Thoracic aorta (tissue), 2 donors: ENCODE measurements at regions not wholly inside any gene's neighbourhood (a gene's known extent, or its start where the extent isn't known, plus 50 kb on each side); places are given as distances from the start of the nearest gene placed in this dataset.

Experiments used
- ATAC-seq: fragments of 150-250 bp; one replicate; pipeline ENCODE4 v1.8.0; 2017; ENCODE audit warnings: low read depth; ENCODE audit not compliant: insufficient number of reproducible peaks, low FRiP score
- DNase-seq: peaks from one replicate; pipeline ENCODE4 v3.0.0-alpha.2; 2020; ENCODE audit warnings: low spot score
- H3K27ac ChIP-seq, 2 donors: fragments of 200-600 bp; sonication (generic); 1 replicate in 1 of 2; 2 replicates in 1 of 2; pipeline ENCODE4 v1.5.1; 2016; ENCODE audit warnings: mild to moderate bottlenecking in 2 of 2, moderate library complexity in 2 of 2
- H3K27me3 ChIP-seq: fragments of 200-600 bp; sonication (generic); replicated peaks from 2 replicates; pipeline ENCODE4 v1.6.0; 2016; ENCODE audit warnings: mild to moderate bottlenecking; ENCODE audit not compliant: insufficient read depth
- H3K36me3 ChIP-seq: fragments of 200-600 bp; sonication (generic); one replicate; pipeline ENCODE4 v1.5.1; 2016
- H3K4me1 ChIP-seq, 2 donors: fragments of 200-600 bp; sonication (generic); 1 replicate in 1 of 2; 2 replicates in 1 of 2; pipeline versions ENCODE4 v1.5.1 to v1.6.0; 2016; ENCODE audit warnings: low read depth in 2 of 2, mild to moderate bottlenecking in 1 of 2; ENCODE audit not compliant: control insufficient read depth in 1 of 2
- H3K4me3 ChIP-seq: fragments of 200-600 bp; sonication (generic); 2 replicates; pipeline ENCODE4 v1.5.1; 2016; ENCODE audit warnings: mild to moderate bottlenecking
- H3K9me3 ChIP-seq: fragments of 200-600 bp; sonication (generic); 2 replicates; pipeline ENCODE4 v1.5.1; 2016
- CTCF ChIP-seq: fragments of 200-600 bp; sonication (generic); IDR thresholded peaks from one replicate; pipeline ENCODE4 v1.5.1; 2019; ENCODE audit warnings: antibody characterized with exemption

GRCh38 chr14:82490397-82490796, 956.7 kb upstream of the SEL1L start:
- ATAC-seq, result no peak
- no peak for DNase-seq
- Histone ChIP-seq H3K4me1 (peaks cover 0 to 15% of the 10 kb centered on the region in 2 donors), H3K36me3 (no peaks in the 10 kb centered on the region), H3K4me3 (no peak overlapping the region), H3K27me3 (no peaks in the 10 kb centered on the region), H3K9me3 (no peaks in the 10 kb centered on the region), H3K27ac (no peak overlapping the region)
- no peak for TF ChIP-seq CTCF

GRCh38 chr14:82492157-82492556, 958.5 kb upstream of the SEL1L start:
- ATAC-seq (no peak), DNase-seq (no peak)
- no peaks in the 10 kb centered on the region for H3K36me3 ChIP-seq
- H3K27ac ChIP-seq, result no peak overlapping the region
- H3K4me3 ChIP-seq, result no peak overlapping the region
- no peak for TF ChIP-seq CTCF
- H3K4me1 ChIP-seq, result peaks cover 0 to 15% of the 10 kb centered on the region in 2 donors
- no peaks in the 10 kb centered on the region for H3K27me3 ChIP-seq
- no peaks in the 10 kb centered on the region for H3K9me3 ChIP-seq

GRCh38 chr14:82500222-82500621, 966.6 kb upstream of the SEL1L start:
- Histone ChIP-seq H3K4me1 (peaks cover 13 to 28% of the 10 kb centered on the region in 2 donors), H3K4me3 (no peak overlapping the region), H3K36me3 (no peaks in the 10 kb centered on the region), H3K27me3 (no peaks in the 10 kb centered on the region), H3K9me3 (no peaks in the 10 kb centered on the region), H3K27ac (peak overlapping the region; percentile 15 to 24)
- ATAC-seq (no peak), DNase-seq (no peak)
- TF ChIP-seq CTCF, result no peak

- no peaks in the 10 kb centered on the region for H3K27me3 ChIP-seq
- H3K4me3 ChIP-seq, result no peak overlapping the region
- no peak overlapping the region for H3K27ac ChIP-seq
- H3K9me3 ChIP-seq, result no peaks in the 10 kb centered on the region
- DNase-seq (no peak), ATAC-seq (no peak)
- no peak for TF ChIP-seq CTCF
- no peaks in the 10 kb centered on the region for H3K36me3 ChIP-seq
- H3K4me1 ChIP-seq, result peaks cover 13 to 28% of the 10 kb centered on the region in 2 donors
Observed at GRCh38 chr14:82501554-82501953, 967.9 kb upstream of the SEL1L start.

- H3K4me1 ChIP-seq, result peaks cover 13 to 28% of the 10 kb centered on the region in 2 donors
- DNase-seq (no peak), ATAC-seq (no peak)
- H3K4me3 ChIP-seq, result no peak overlapping the region
- no peaks in the 10 kb centered on the region for H3K27me3 ChIP-seq
- H3K36me3 ChIP-seq, result no peaks in the 10 kb centered on the region
- no peak for TF ChIP-seq CTCF
- no peak overlapping the region for H3K27ac ChIP-seq
- no peaks in the 10 kb centered on the region for H3K9me3 ChIP-seq
Observed at GRCh38 chr14:82502043-82502442, 968.4 kb upstream of the SEL1L start.
